Stimulated activated naive B cell treated with anti-CD40 and anti-IgM and Interleukin-4, amounts not matched to agents 10 μg/mL and 1 μg/mL and 100 μg/mL, for 72 hours (primary cell): ENCODE measurements at regions not wholly inside any gene's neighbourhood (a gene's known extent, or its start where the extent isn't known, plus 50 kb on each side); places are given as distances from the start of the nearest gene placed in this dataset.
"Not testable (repeated sequence)": the region's sequence is repeated elsewhere in the genome, so short reads cannot be mapped to it uniquely, and the experiment has no call there.

Experiments used
- ATAC-seq, 2 donors: fragments of 150-1000 bp; cut with Tn5 transposase; replicated peaks; 2 replicates each; pipeline ENCODE4 v1.10.0; 2021; ENCODE audit warnings: moderate library complexity in 1 of 2
- DNase-seq: peaks from one replicate; pipeline ENCODE4 v3.0.0; 2021
- H3K27ac Mint-ChIP-seq: one replicate; pipeline ENCODE4 v1.8.0; 2022; ENCODE audit warnings: mild to moderate bottlenecking, mixed read lengths
- H3K27me3 Mint-ChIP-seq, 2 donors: one replicate each; pipeline ENCODE4 v1.8.0; 2022; ENCODE audit warnings: mixed read lengths in 2 of 2
- H3K36me3 Mint-ChIP-seq, 2 donors: one replicate each; pipeline ENCODE4 v1.8.0; 2022; ENCODE audit warnings: mixed read lengths in 2 of 2, mild to moderate bottlenecking in 1 of 2
- H3K4me1 Mint-ChIP-seq, 2 donors: one replicate each; pipeline ENCODE4 v1.8.0; 2022; ENCODE audit warnings: mixed read lengths in 2 of 2, mild to moderate bottlenecking in 1 of 2
- H3K4me3 Mint-ChIP-seq, 2 donors: one replicate each; pipeline ENCODE4 v1.8.0; 2022; ENCODE audit warnings: mild to moderate bottlenecking in 2 of 2, mixed read lengths in 2 of 2, moderate library complexity in 1 of 2
- H3K9me3 Mint-ChIP-seq, 2 donors: one replicate each; pipeline ENCODE4 v1.8.0; 2022; ENCODE audit warnings: mixed read lengths in 2 of 2, mild to moderate bottlenecking in 1 of 2

- ATAC-seq (no peak), DNase-seq (no peak)
- Mint-ChIP-seq H3K4me3 (no peak overlapping the region), H3K27ac (no peak overlapping the region), H3K36me3 (no peaks in the 10 kb centered on the region), H3K27me3 (no peaks in the 10 kb centered on the region), H3K9me3 (peaks cover 0 to 7% of the 10 kb centered on the region in 2 donors), H3K4me1 (no peaks in the 10 kb centered on the region)
Measured at GRCh38 chr7:153047079-153047959, 287.8 kb downstream of the ACTR3B start.

- ATAC-seq (no peak), DNase-seq (no peak)
- Mint-ChIP-seq H3K36me3 (no peaks in the 10 kb centered on the region), H3K4me1 (no peaks in the 10 kb centered on the region), H3K27me3 (no peaks in the 10 kb centered on the region), H3K9me3 (peaks cover 0 to 7% of the 10 kb centered on the region in 2 donors), H3K27ac (no peak overlapping the region), H3K4me3 (no peak overlapping the region)
Measured at GRCh38 chr7:153052206-153052605, 292.7 kb downstream of the ACTR3B start.

- Mint-ChIP-seq H3K36me3 (no peaks in the 10 kb centered on the region), H3K4me3 (no peak overlapping the region), H3K9me3 (peaks cover 2 to 3% of the 10 kb centered on the region in 2 donors), H3K27ac (no peak overlapping the region), H3K27me3 (no peaks in the 10 kb centered on the region), H3K4me1 (no peaks in the 10 kb centered on the region)
- DNase-seq: no peak
- ATAC-seq: no peak
Measured at GRCh38 chr7:153061910-153062528, 302.5 kb downstream of the ACTR3B start.

- Mint-ChIP-seq H3K27me3 (no peaks in the 10 kb centered on the region), H3K36me3 (no peaks in the 10 kb centered on the region), H3K9me3 (peaks cover 2 to 3% of the 10 kb centered on the region in 2 donors), H3K4me1 (no peaks in the 10 kb centered on the region), H3K4me3 (no peak overlapping the region), H3K27ac (no peak overlapping the region)
- DNase-seq (no peak), ATAC-seq (no peak)
Measured at GRCh38 chr7:153065051-153065450, 305.5 kb downstream of the ACTR3B start.

GRCh38 chr7:153066711-153067110, 307.2 kb downstream of the ACTR3B start:
- H3K36me3 Mint-ChIP-seq: no peaks in the 10 kb centered on the region
- H3K4me1 Mint-ChIP-seq: no peaks in the 10 kb centered on the region
- peaks cover 2 to 3% of the 10 kb centered on the region in 2 donors for H3K9me3 Mint-ChIP-seq
- no peaks in the 10 kb centered on the region for H3K27me3 Mint-ChIP-seq
- ATAC-seq (no peak), DNase-seq (no peak)
- H3K27ac Mint-ChIP-seq: no peak overlapping the region
- no peak overlapping the region for H3K4me3 Mint-ChIP-seq

GRCh38 chr7:153070141-153070540, 310.6 kb downstream of the ACTR3B start:
- Mint-ChIP-seq H3K4me3 (no peak overlapping the region), H3K27ac (no peak overlapping the region), H3K4me1 (no peaks in the 10 kb centered on the region), H3K36me3 (no peaks in the 10 kb centered on the region), H3K9me3 (no peaks in the 10 kb centered on the region), H3K27me3 (no peaks in the 10 kb centered on the region)
- ATAC-seq (no peak), DNase-seq (no peak)

GRCh38 chr7:153072806-153073205, 313.3 kb downstream of the ACTR3B start:
- Mint-ChIP-seq H3K27me3 (no peaks in the 10 kb centered on the region), H3K27ac (no peak overlapping the region), H3K4me3 (no peak overlapping the region), H3K9me3 (no peaks in the 10 kb centered on the region), H3K36me3 (no peaks in the 10 kb centered on the region), H3K4me1 (no peaks in the 10 kb centered on the region)
- DNase-seq (no peak), ATAC-seq (no peak)

GRCh38 chr7:153076289-153076688, 316.7 kb downstream of the ACTR3B start:
- not testable (repeated sequence) for H3K4me3 Mint-ChIP-seq, H3K27ac Mint-ChIP-seq, H3K36me3 Mint-ChIP-seq, H3K4me1 Mint-ChIP-seq, ATAC-seq, H3K27me3 Mint-ChIP-seq, DNase-seq, H3K9me3 Mint-ChIP-seq

- DNase-seq (no peak), ATAC-seq (no peak)
- Mint-ChIP-seq H3K27ac (no peak overlapping the region), H3K9me3 (peaks cover 0 to 3% of the 10 kb centered on the region in 2 donors), H3K4me1 (no peaks in the 10 kb centered on the region), H3K27me3 (no peaks in the 10 kb centered on the region), H3K4me3 (no peak overlapping the region), H3K36me3 (no peaks in the 10 kb centered on the region)
Measured at GRCh38 chr7:153081496-153081895, 321.9 kb downstream of the ACTR3B start.

GRCh38 chr7:153084278-153084677, 324.7 kb downstream of the ACTR3B start:
- Mint-ChIP-seq H3K27ac (no peak overlapping the region), H3K4me1 (no peaks in the 10 kb centered on the region), H3K9me3 (peaks cover 0 to 3% of the 10 kb centered on the region in 2 donors), H3K4me3 (no peak overlapping the region), H3K36me3 (no peaks in the 10 kb centered on the region), H3K27me3 (no peaks in the 10 kb centered on the region)
- no peak for DNase-seq
- no peak for ATAC-seq

- no peak overlapping the region for H3K4me3 Mint-ChIP-seq
- DNase-seq: no peak
- H3K27ac Mint-ChIP-seq: no peak overlapping the region
- H3K36me3 Mint-ChIP-seq: no peaks in the 10 kb centered on the region
- no peak for ATAC-seq
- no peaks in the 10 kb centered on the region for H3K4me1 Mint-ChIP-seq
- no peaks in the 10 kb centered on the region for H3K27me3 Mint-ChIP-seq
- peaks cover 0 to 6% of the 10 kb centered on the region in 2 donors for H3K9me3 Mint-ChIP-seq
Measured at GRCh38 chr7:153087498-153087897, 327.9 kb downstream of the ACTR3B start.

- peak; percentile 75 to 79 for ATAC-seq
- Mint-ChIP-seq H3K36me3 (no peaks in the 10 kb centered on the region), H3K9me3 (peaks cover 0 to 6% of the 10 kb centered on the region in 2 donors), H3K4me1 (no peaks in the 10 kb centered on the region), H3K27ac (no peak overlapping the region), H3K4me3 (no peak overlapping the region), H3K27me3 (no peaks in the 10 kb centered on the region)
- DNase-seq: no peak
Measured at GRCh38 chr7:153088601-153089000, 329.0 kb downstream of the ACTR3B start.

GRCh38 chr7:153090209-153090608, 330.7 kb downstream of the ACTR3B start:
- Mint-ChIP-seq H3K36me3 (no peaks in the 10 kb centered on the region), H3K4me3 (no peak overlapping the region), H3K4me1 (no peaks in the 10 kb centered on the region), H3K27me3 (no peaks in the 10 kb centered on the region), H3K9me3 (peaks cover 5 to 11% of the 10 kb centered on the region in 2 donors), H3K27ac (no peak overlapping the region)
- ATAC-seq: no peak
- no peak for DNase-seq

- H3K27ac Mint-ChIP-seq: no peak overlapping the region
- no peaks in the 10 kb centered on the region for H3K4me1 Mint-ChIP-seq
- H3K9me3 Mint-ChIP-seq: peaks cover 5 to 15% of the 10 kb centered on the region in 2 donors
- DNase-seq (no peak), ATAC-seq (no peak)
- H3K4me3 Mint-ChIP-seq: no peak overlapping the region
- H3K27me3 Mint-ChIP-seq: no peaks in the 10 kb centered on the region
- H3K36me3 Mint-ChIP-seq: no peaks in the 10 kb centered on the region
Measured at GRCh38 chr7:153090764-153091163, 331.2 kb downstream of the ACTR3B start.

GRCh38 chr7:153091477-153091876, 331.9 kb downstream of the ACTR3B start:
- no peaks in the 10 kb centered on the region for H3K36me3 Mint-ChIP-seq
- H3K9me3 Mint-ChIP-seq: peaks cover 5 to 11% of the 10 kb centered on the region in 2 donors
- ATAC-seq (no peak), DNase-seq (no peak)
- H3K27me3 Mint-ChIP-seq: no peaks in the 10 kb centered on the region
- H3K27ac Mint-ChIP-seq: no peak overlapping the region
- no peak overlapping the region for H3K4me3 Mint-ChIP-seq
- no peaks in the 10 kb centered on the region for H3K4me1 Mint-ChIP-seq
